Neural cell (in vitro differentiated cells): ENCODE measurements at regions not wholly inside any gene's neighbourhood (a gene's known extent, or its start where the extent isn't known, plus 50 kb on each side); places are given as distances from the start of the nearest gene placed in this dataset.

Experiments used
- H2AFZ ChIP-seq: fragments of 200-600, 300-800 bp; sonication (generic), shearing (Covaris generic); 2 replicates; pipeline ENCODE4 v1.6.0; 2014; ENCODE audit warnings: low read depth, mild to moderate bottlenecking, antibody characterized with exemption, low read length, moderate library complexity
- H3F3A ChIP-seq: fragments of 200-600 bp; shearing (Covaris generic); 2 replicates; pipeline ENCODE4 v1.6.1; 2016; ENCODE audit warnings: mild to moderate bottlenecking, moderate library complexity, mixed read lengths, antibody characterized with exemption, low read length; ENCODE audit not compliant: insufficient read depth, poor library complexity, severe bottlenecking
- H3K27ac ChIP-seq: fragments of 200-600, 300-800 bp; sonication (generic), shearing (Covaris generic); 2 replicates; pipeline ENCODE4 v1.5.1; 2014; ENCODE audit warnings: mild to moderate bottlenecking, low read length, moderate library complexity
- H3K27me3 ChIP-seq: fragments of 300-800, 200-600 bp; sonication (generic), shearing (Covaris generic); 2 replicates; pipeline ENCODE4 v1.6.0; 2014; ENCODE audit warnings: mild to moderate bottlenecking, low read depth, low read length, moderate library complexity; ENCODE audit not compliant: insufficient read depth
- H3K36me3 ChIP-seq: fragments of 300-800, 200-600 bp; sonication (generic), shearing (Covaris generic); 2 replicates; pipeline ENCODE4 v1.5.1; 2014; ENCODE audit warnings: mild to moderate bottlenecking, antibody characterized with exemption, low read length, moderate library complexity; ENCODE audit not compliant: insufficient read depth
- H3K4me2 ChIP-seq: fragments of 300-800, 200-600 bp; sonication (generic), shearing (Covaris generic); 2 replicates; pipeline ENCODE4 v1.6.0; 2014; ENCODE audit warnings: mild to moderate bottlenecking, low read length
- H3K4me3 ChIP-seq: fragments of 300-800, 200-600 bp; sonication (generic), shearing (Covaris generic); 2 replicates; pipeline ENCODE4 v1.5.1; 2014; ENCODE audit warnings: mild to moderate bottlenecking, low read length, moderate library complexity
- H3K79me2 ChIP-seq: fragments of 200-600 bp; shearing (Covaris generic); replicated peaks from 2 replicates; pipeline ENCODE4 v1.6.0; 2014; ENCODE audit warnings: mild to moderate bottlenecking, low read length, moderate library complexity; ENCODE audit not compliant: insufficient read depth
- H3K9ac ChIP-seq: fragments of 300-800, 200-600 bp; sonication (generic), shearing (Covaris generic); 2 replicates; pipeline ENCODE4 v1.6.1; 2016; ENCODE audit warnings: mild to moderate bottlenecking, low read length, mixed read lengths
- H3K9me2 ChIP-seq: fragments of 200-600 bp; shearing (Covaris generic); 2 replicates; pipeline ENCODE4 v1.6.1; 2016; ENCODE audit warnings: mild to moderate bottlenecking, low read length, mixed read lengths; ENCODE audit not compliant: insufficient read depth
- H3K9me3 ChIP-seq: fragments of 200-600, 300-800 bp; sonication (generic), shearing (Covaris generic); 2 replicates; pipeline ENCODE4 v1.6.1; 2016; ENCODE audit warnings: mild to moderate bottlenecking, mixed run types, low read length, moderate library complexity, mixed read lengths
- H4K20me1 ChIP-seq: fragments of 200-600 bp; shearing (Covaris generic); 2 replicates; pipeline ENCODE4 v1.6.1; 2016; ENCODE audit warnings: mild to moderate bottlenecking, mixed run types; ENCODE audit not compliant: insufficient read depth
- CTCF ChIP-seq: fragments of 450-650 bp; IDR thresholded peaks from 2 replicates; pipeline ENCODE4 v1.5.1; 2014; ENCODE audit warnings: antibody characterized with exemption, mild to moderate bottlenecking, moderate library complexity; ENCODE audit not compliant: poor library complexity, severe bottlenecking
- EP300 ChIP-seq: fragments of 450-650 bp; conservative IDR thresholded peaks from 2 replicates; pipeline ENCODE4 v1.6.1; 2014; ENCODE audit warnings: antibody characterized with exemption, mild to moderate bottlenecking, moderate library complexity; ENCODE audit not compliant: poor library complexity, severe bottlenecking
- EZH2 ChIP-seq: fragments of 200-600, 300-800 bp; shearing (Covaris generic), sonication (generic); IDR thresholded peaks from 2 replicates; pipeline ENCODE4 v1.6.1; 2014; ENCODE audit warnings: antibody characterized with exemption, low read length, borderline replicate concordance, mild to moderate bottlenecking; ENCODE audit not compliant: insufficient read depth, poor library complexity, severe bottlenecking
- MXI1 ChIP-seq: fragments of 450-650 bp; conservative IDR thresholded peaks from 2 replicates; pipeline ENCODE4 v1.6.1; 2014; ENCODE audit warnings: antibody characterized with exemption, mild to moderate bottlenecking; ENCODE audit not compliant: poor library complexity, severe bottlenecking
- POLR2AphosphoS5 ChIP-seq: IDR thresholded peaks from 2 replicates; pipeline ENCODE4 v1.6.1; 2012
- RAD21 ChIP-seq: fragments of 450-650 bp; conservative IDR thresholded peaks from 2 replicates; pipeline ENCODE4 v1.6.1; 2014; ENCODE audit warnings: antibody characterized with exemption, mild to moderate bottlenecking, moderate library complexity
- REST ChIP-seq: IDR thresholded peaks from 2 replicates; pipeline ENCODE4 v1.6.1; 2012; ENCODE audit warnings: borderline replicate concordance
- SMC3 ChIP-seq: fragments of 450-650 bp; conservative IDR thresholded peaks from 2 replicates; pipeline ENCODE4 v1.6.1; 2014; ENCODE audit warnings: antibody characterized with exemption, mild to moderate bottlenecking, moderate library complexity; ENCODE audit not compliant: poor library complexity
- TAF1 ChIP-seq: IDR thresholded peaks from 2 replicates; pipeline ENCODE4 v1.6.1; 2012; ENCODE audit warnings: low read depth

GRCh38 chr3:68448510-68449383 is 483.6 kb downstream of the TAFA4 start:
- H3K4me3 ChIP-seq, result no peak overlapping the region
- H3K9me2 ChIP-seq, result no peaks in the 10 kb centered on the region
- H3F3A ChIP-seq, result no peaks in the 10 kb centered on the region
- no peaks in the 10 kb centered on the region for H3K36me3 ChIP-seq
- TF ChIP-seq EZH2, result no peak
- no peak for TF ChIP-seq REST
- TF ChIP-seq EP300, result no peak
- TF ChIP-seq POLR2AphosphoS5, result no peak
- no peak for TF ChIP-seq RAD21
- TF ChIP-seq MXI1, result no peak
- TF ChIP-seq TAF1, result no peak
- no peak for TF ChIP-seq CTCF
- TF ChIP-seq SMC3, result no peak
- no peak overlapping the region for H3K27ac ChIP-seq
- H3K27me3 ChIP-seq, result no peaks in the 10 kb centered on the region
- H2AFZ ChIP-seq, result no peak overlapping the region
- no peak overlapping the region for H3K4me2 ChIP-seq
- H3K79me2 ChIP-seq, result no peaks in the 10 kb centered on the region
- H3K9ac ChIP-seq, result no peak overlapping the region
- H4K20me1 ChIP-seq, result no peaks in the 10 kb centered on the region
- no peaks in the 10 kb centered on the region for H3K9me3 ChIP-seq

GRCh38 chr3:68447885-68448284 is 484.5 kb downstream of the TAFA4 start:
- H3K27ac ChIP-seq, result no peak overlapping the region
- H2AFZ ChIP-seq, result no peak overlapping the region
- H4K20me1 ChIP-seq, result no peaks in the 10 kb centered on the region
- H3F3A ChIP-seq, result no peaks in the 10 kb centered on the region
- H3K27me3 ChIP-seq, result no peaks in the 10 kb centered on the region
- no peak overlapping the region for H3K9ac ChIP-seq
- H3K4me3 ChIP-seq, result no peak overlapping the region
- H3K79me2 ChIP-seq, result no peaks in the 10 kb centered on the region
- H3K4me2 ChIP-seq, result no peak overlapping the region
- H3K36me3 ChIP-seq, result no peaks in the 10 kb centered on the region
- H3K9me3 ChIP-seq, result no peaks in the 10 kb centered on the region
- no peaks in the 10 kb centered on the region for H3K9me2 ChIP-seq
- TF ChIP-seq CTCF (no peak), TAF1 (no peak), REST (no peak)
